ENCODE measurements at regions not wholly inside any gene's neighbourhood (a gene's known extent, or its start where the extent isn't known, plus 50 kb on each side); places are given as distances from the start of the nearest gene placed in this dataset.

DNA sequence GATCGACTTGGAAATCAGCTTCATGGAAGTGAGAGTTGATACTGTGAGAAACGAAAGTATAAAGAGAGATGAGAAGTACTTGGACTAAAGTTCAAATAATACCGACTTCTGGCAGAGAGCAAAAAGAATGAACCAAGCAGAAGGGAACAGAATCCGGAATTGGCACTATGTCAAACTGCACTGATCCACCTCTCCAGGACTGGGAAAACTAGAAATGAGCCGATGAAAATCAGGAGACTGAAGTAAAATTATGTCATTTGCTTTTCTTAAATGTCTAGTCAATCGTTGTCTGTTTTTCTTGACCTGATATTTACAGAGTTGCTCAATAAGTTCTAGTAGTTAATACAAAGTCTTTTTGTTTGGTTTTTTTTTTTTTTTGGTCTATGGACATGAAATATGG lies 163.0 kb upstream of the FOXG1 start:
- H3K27ac Mint-ChIP-seq, result no peak overlapping the region
- no peaks in the 10 kb centered on the region for H3K9me3 ChIP-seq (ENCODE audit: control insufficient read depth in 2 of 2, low read length in 2 of 2)
- DNase-seq (no peak), ATAC-seq (ENCODE audit: low read depth in 2 of 2) (no peak)
- no peak overlapping the region for H3K27ac ChIP-seq (ENCODE audit: insufficient read depth, low read length, poor library complexity, severe bottlenecking)
- no peaks in the 10 kb centered on the region for H3K27me3 ChIP-seq (ENCODE audit: control insufficient read depth, insufficient read depth, low read length)
- H3K4me3 ChIP-seq (ENCODE audit: low read depth, low read length), result no peak overlapping the region
- H3K36me3 Mint-ChIP-seq, result no peaks in the 10 kb centered on the region
- H3K9me3 Mint-ChIP-seq, result peaks cover 4 to 23% (median 9%) of the 10 kb centered on the region in 7 donors
- no peaks in the 10 kb centered on the region for H3K36me3 ChIP-seq (ENCODE audit: control insufficient read depth, insufficient read depth, low read length)
- H3K27me3 Mint-ChIP-seq, result no peaks in the 10 kb centered on the region
- no peak overlapping the region for H3K4me3 Mint-ChIP-seq
- H3K4me1 Mint-ChIP-seq, result no peaks in the 10 kb centered on the region
- no peaks in the 10 kb centered on the region for H3K4me1 ChIP-seq (ENCODE audit: control insufficient read depth, insufficient read depth, low read length, poor library complexity, severe bottlenecking)

DNA sequence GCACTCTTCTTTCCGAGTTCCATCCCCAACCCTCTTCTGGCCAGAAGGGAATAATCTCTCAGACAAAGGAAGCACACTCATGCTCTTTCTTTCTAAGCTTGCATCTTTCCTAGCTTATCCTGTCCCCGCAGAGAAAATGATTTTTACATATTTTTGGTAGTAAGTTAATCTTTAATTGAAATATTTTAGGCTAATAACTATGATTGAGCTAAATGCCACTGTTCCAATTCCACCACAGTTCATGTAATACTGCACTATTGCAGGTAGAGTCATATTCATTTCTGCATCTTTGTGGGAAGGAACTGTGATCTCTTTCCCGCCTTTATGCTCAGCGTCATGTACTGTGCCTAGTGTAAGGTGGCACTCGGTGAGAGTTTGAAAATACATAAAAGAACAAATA lies 158.9 kb upstream of the FOXG1 start:
- no peak overlapping the region for H3K27ac Mint-ChIP-seq

GRCh38 chr14:28608443-28608842 lies 158.1 kb upstream of the FOXG1 start:
- ATAC-seq (ENCODE audit: low read depth in 2 of 2) (no peak), DNase-seq (no peak)
- H3K4me1 Mint-ChIP-seq, result no peaks in the 10 kb centered on the region
- H3K9me3 Mint-ChIP-seq, result peaks cover 0 to 12% (median 2%) of the 10 kb centered on the region in 7 donors
- Histone ChIP-seq H3K27ac (ENCODE audit: insufficient read depth, low read length, poor library complexity, severe bottlenecking) (no peak overlapping the region), H3K4me3 (ENCODE audit: low read depth, low read length) (no peak overlapping the region), H3K36me3 (ENCODE audit: control insufficient read depth, insufficient read depth, low read length) (no peaks in the 10 kb centered on the region), H3K9me3 (ENCODE audit: control insufficient read depth in 2 of 2, low read length in 2 of 2) (peaks cover 0 to 5% of the 10 kb centered on the region in 2 experiments), H3K27me3 (ENCODE audit: control insufficient read depth, insufficient read depth, low read length) (no peaks in the 10 kb centered on the region), H3K4me1 (ENCODE audit: control insufficient read depth, insufficient read depth, low read length, poor library complexity, severe bottlenecking) (no peaks in the 10 kb centered on the region)
- no peaks in the 10 kb centered on the region for H3K27me3 Mint-ChIP-seq
- H3K27ac Mint-ChIP-seq, result no peak overlapping the region
- no peaks in the 10 kb centered on the region for H3K36me3 Mint-ChIP-seq
- no peak overlapping the region for H3K4me3 Mint-ChIP-seq

More for the DNA sequence above, 158.9 kb upstream of the FOXG1 start:
- Histone ChIP-seq H3K4me3 (ENCODE audit: low read depth, low read length) (no peak overlapping the region), H3K4me1 (ENCODE audit: control insufficient read depth, insufficient read depth, low read length, poor library complexity, severe bottlenecking) (no peaks in the 10 kb centered on the region), H3K27ac (ENCODE audit: insufficient read depth, low read length, poor library complexity, severe bottlenecking) (no peak overlapping the region), H3K9me3 (ENCODE audit: control insufficient read depth in 2 of 2, low read length in 2 of 2) (no peaks in the 10 kb centered on the region), H3K27me3 (ENCODE audit: control insufficient read depth, insufficient read depth, low read length) (no peaks in the 10 kb centered on the region), H3K36me3 (ENCODE audit: control insufficient read depth, insufficient read depth, low read length) (no peaks in the 10 kb centered on the region)
- H3K9me3 Mint-ChIP-seq, result peaks cover 0 to 19% (median 2%) of the 10 kb centered on the region in 7 donors
- no peak overlapping the region for H3K4me3 Mint-ChIP-seq
- no peaks in the 10 kb centered on the region for H3K36me3 Mint-ChIP-seq
- no peaks in the 10 kb centered on the region for H3K4me1 Mint-ChIP-seq
- H3K27me3 Mint-ChIP-seq, result no peaks in the 10 kb centered on the region
- ATAC-seq (ENCODE audit: low read depth in 2 of 2), result no peak
- DNase-seq, result no peak

GRCh38 chr14:28608851-28609828 lies 157.4 kb upstream of the FOXG1 start:
- H3K4me3 Mint-ChIP-seq, result no peak overlapping the region
- DNase-seq, result peak in 1 of 3 donors; percentile 8
- no peak overlapping the region for H3K4me3 ChIP-seq (ENCODE audit: low read depth, low read length)

DNA sequence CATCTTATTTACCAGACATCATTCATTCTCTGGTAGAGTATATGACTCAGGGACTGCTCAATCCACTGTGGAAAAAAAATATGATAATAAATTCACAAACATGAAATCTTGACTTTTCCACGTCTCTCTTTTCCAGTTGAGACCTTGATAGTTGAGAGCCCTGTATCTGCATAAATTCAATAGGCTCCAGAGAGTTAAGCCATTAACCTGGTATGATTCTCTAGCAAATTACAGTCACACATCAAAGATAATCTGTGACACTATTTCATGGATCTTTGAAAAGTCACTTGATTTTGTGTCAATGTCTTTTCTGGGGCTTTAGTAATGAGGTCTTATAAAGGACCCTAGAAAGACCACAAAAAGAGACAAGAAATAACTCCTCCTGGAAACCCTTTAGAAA lies 154.2 kb upstream of the FOXG1 start:
- Histone ChIP-seq H3K4me1 (ENCODE audit: control insufficient read depth, insufficient read depth, low read length, poor library complexity, severe bottlenecking) (no peaks in the 10 kb centered on the region), H3K4me3 (ENCODE audit: low read depth, low read length) (no peak overlapping the region), H3K27ac (ENCODE audit: insufficient read depth, low read length, poor library complexity, severe bottlenecking) (no peak overlapping the region), H3K27me3 (ENCODE audit: control insufficient read depth, insufficient read depth, low read length) (no peaks in the 10 kb centered on the region), H3K36me3 (ENCODE audit: control insufficient read depth, insufficient read depth, low read length) (no peaks in the 10 kb centered on the region), H3K9me3 (ENCODE audit: control insufficient read depth in 2 of 2, low read length in 2 of 2) (peaks cover 0 to 6% of the 10 kb centered on the region in 2 experiments)
- Mint-ChIP-seq H3K4me1 (no peaks in the 10 kb centered on the region), H3K9me3 (peaks cover 0 to 21% (median 8%) of the 10 kb centered on the region in 7 donors), H3K4me3 (no peak overlapping the region), H3K27ac (no peak overlapping the region), H3K27me3 (no peaks in the 10 kb centered on the region), H3K36me3 (no peaks in the 10 kb centered on the region)
- no peak for DNase-seq
- ATAC-seq (ENCODE audit: low read depth in 2 of 2), result no peak

More at GRCh38 chr14:28608851-28609828, 157.4 kb upstream of the FOXG1 start:
- no peaks in the 10 kb centered on the region for H3K27me3 ChIP-seq (ENCODE audit: control insufficient read depth, insufficient read depth, low read length)
- no peaks in the 10 kb centered on the region for H3K36me3 Mint-ChIP-seq
- H3K9me3 ChIP-seq (ENCODE audit: control insufficient read depth in 2 of 2, low read length in 2 of 2), result peaks cover 0 to 6% of the 10 kb centered on the region in 2 experiments
- H3K4me1 ChIP-seq (ENCODE audit: control insufficient read depth, insufficient read depth, low read length, poor library complexity, severe bottlenecking), result no peaks in the 10 kb centered on the region
- ATAC-seq (ENCODE audit: low read depth in 2 of 2), result no peak
- no peak overlapping the region for H3K27ac Mint-ChIP-seq
- H3K9me3 Mint-ChIP-seq, result peaks cover 0 to 10% (median 4%) of the 10 kb centered on the region in 7 donors
- no peaks in the 10 kb centered on the region for H3K4me1 Mint-ChIP-seq
- no peak overlapping the region for H3K27ac ChIP-seq (ENCODE audit: insufficient read depth, low read length, poor library complexity, severe bottlenecking)
- H3K27me3 Mint-ChIP-seq, result no peaks in the 10 kb centered on the region
- H3K36me3 ChIP-seq (ENCODE audit: control insufficient read depth, insufficient read depth, low read length), result no peaks in the 10 kb centered on the region

- Histone ChIP-seq H3K9me3 (ENCODE audit: control insufficient read depth in 2 of 2, low read length in 2 of 2) (peaks cover 0 to 6% of the 10 kb centered on the region in 2 experiments), H3K4me3 (ENCODE audit: low read depth, low read length) (no peak overlapping the region), H3K27ac (ENCODE audit: insufficient read depth, low read length, poor library complexity, severe bottlenecking) (no peak overlapping the region), H3K27me3 (ENCODE audit: control insufficient read depth, insufficient read depth, low read length) (no peaks in the 10 kb centered on the region), H3K4me1 (ENCODE audit: control insufficient read depth, insufficient read depth, low read length, poor library complexity, severe bottlenecking) (no peaks in the 10 kb centered on the region), H3K36me3 (ENCODE audit: control insufficient read depth, insufficient read depth, low read length) (no peaks in the 10 kb centered on the region)
- Mint-ChIP-seq H3K4me1 (no peaks in the 10 kb centered on the region), H3K4me3 (no peak overlapping the region), H3K27me3 (no peaks in the 10 kb centered on the region), H3K36me3 (no peaks in the 10 kb centered on the region), H3K27ac (no peak overlapping the region), H3K9me3 (peaks cover 0 to 19% (median 9%) of the 10 kb centered on the region in 7 donors)
- ATAC-seq (ENCODE audit: low read depth in 2 of 2), result no peak
- no peak for DNase-seq
Observed at GRCh38 chr14:28613532-28613931, 153.1 kb upstream of the FOXG1 start.

DNA sequence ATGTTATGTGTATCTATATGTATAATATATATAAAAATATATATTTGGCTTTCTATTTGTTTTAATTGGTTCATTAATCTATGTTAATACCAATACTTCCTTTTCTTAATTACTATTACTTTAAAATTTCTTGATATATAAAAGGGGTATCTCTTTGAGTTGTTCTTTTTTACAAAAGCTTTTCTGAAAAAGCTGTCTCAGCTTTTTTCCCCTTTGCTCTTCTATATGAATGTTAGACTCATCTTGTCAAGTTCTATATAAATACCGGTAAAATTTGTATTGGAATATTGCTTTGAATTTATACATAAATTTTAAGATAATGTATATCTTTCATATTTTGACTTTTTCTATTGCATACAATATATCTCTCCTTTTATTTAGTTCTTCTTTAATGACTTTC lies 139.8 kb upstream of the FOXG1 start:
- Mint-ChIP-seq H3K36me3 (no peaks in the 10 kb centered on the region), H3K4me3 (no peak overlapping the region), H3K27ac (no peak overlapping the region), H3K4me1 (no peaks in the 10 kb centered on the region), H3K9me3 (peaks cover 0 to 29% (median 8%) of the 10 kb centered on the region in 7 donors), H3K27me3 (no peaks in the 10 kb centered on the region)
- Histone ChIP-seq H3K27me3 (ENCODE audit: control insufficient read depth, insufficient read depth, low read length) (no peaks in the 10 kb centered on the region), H3K4me1 (ENCODE audit: control insufficient read depth, insufficient read depth, low read length, poor library complexity, severe bottlenecking) (no peaks in the 10 kb centered on the region), H3K36me3 (ENCODE audit: control insufficient read depth, insufficient read depth, low read length) (no peaks in the 10 kb centered on the region), H3K9me3 (ENCODE audit: control insufficient read depth in 2 of 2, low read length in 2 of 2) (peaks cover 0 to 9% of the 10 kb centered on the region in 2 experiments), H3K4me3 (ENCODE audit: low read depth, low read length) (no peak overlapping the region), H3K27ac (ENCODE audit: insufficient read depth, low read length, poor library complexity, severe bottlenecking) (no peak overlapping the region)
- ATAC-seq (ENCODE audit: low read depth in 2 of 2), result no peak
- no peak for DNase-seq

Measured in CD4-positive, CD25-positive, alpha-beta regulatory T cell (primary cell).